ENCODE measurements at regions not wholly inside any gene's neighbourhood (a gene's known extent, or its start where the extent isn't known, plus 50 kb on each side); places are given as distances from the start of the nearest gene placed in this dataset.
A peak's percentile ranks its signal among the peaks of the same experiment; 100 is the strongest.

GRCh38 chr3:147760941-147761340 lies 351.8 kb downstream of the ZIC1 start:
- no peak for DNase-seq

GRCh38 chr3:147773116-147773630 lies 364.0 kb downstream of the ZIC1 start:
- DNase-seq, result peak; percentile 44

- DNase-seq, result no peak
Observed at GRCh38 chr3:147775411-147775810, 366.2 kb downstream of the ZIC1 start.

- DNase-seq, result peak; percentile 38
Observed at GRCh38 chr3:147775816-147776530, 366.8 kb downstream of the ZIC1 start.

- peak; percentile 30 for DNase-seq
Observed at GRCh38 chr3:147793841-147794240, 384.7 kb downstream of the ZIC1 start.

- DNase-seq, result no peak
Observed at GRCh38 chr3:147794596-147794995, 385.4 kb downstream of the ZIC1 start.

GRCh38 chr3:147795418-147795817 lies 386.3 kb downstream of the ZIC1 start:
- DNase-seq, result no peak

GRCh38 chr3:147797095-147797494 lies 387.9 kb downstream of the ZIC1 start:
- peak; percentile 48 for DNase-seq

- no peak for DNase-seq
Observed at GRCh38 chr3:147799601-147800000, 390.4 kb downstream of the ZIC1 start.

GRCh38 chr3:147807776-147808175 lies 398.6 kb downstream of the ZIC1 start:
- DNase-seq, result no peak

- DNase-seq, result no peak
Observed at GRCh38 chr3:147809206-147809605, 400.0 kb downstream of the ZIC1 start.

- DNase-seq, result no peak
Observed at GRCh38 chr3:147812186-147812911, 403.2 kb downstream of the ZIC1 start.

GRCh38 chr3:147813256-147813655 lies 404.1 kb downstream of the ZIC1 start:
- no peak for DNase-seq

- DNase-seq, result peak; percentile 38
Observed at GRCh38 chr3:147816752-147817151, 407.6 kb downstream of the ZIC1 start.

- no peak for DNase-seq
Observed at GRCh38 chr3:147832611-147833010, 423.4 kb downstream of the ZIC1 start.

- DNase-seq, result no peak
Observed at GRCh38 chr3:147836330-147836729, 427.2 kb downstream of the ZIC1 start.

- no peak for DNase-seq
Observed at GRCh38 chr3:147838652-147839051, 429.5 kb downstream of the ZIC1 start.

- DNase-seq, result no peak
Observed at GRCh38 chr3:147843331-147843730, 434.2 kb downstream of the ZIC1 start.

- DNase-seq, result no peak
Observed at GRCh38 chr3:147846293-147846692, 437.1 kb downstream of the ZIC1 start.

- DNase-seq, result no peak
Observed at GRCh38 chr3:147846854-147847478, 437.8 kb downstream of the ZIC1 start.

- no peak for DNase-seq
Observed at GRCh38 chr3:147851062-147851461, 441.9 kb downstream of the ZIC1 start.

- no peak for DNase-seq
Observed at GRCh38 chr3:147854542-147854941, 445.4 kb downstream of the ZIC1 start.

GRCh38 chr3:147864754-147865354 lies 455.7 kb downstream of the ZIC1 start:
- no peak for DNase-seq
